PC-9 (cell line): ENCODE measurements at regions not wholly inside any gene's neighbourhood (a gene's known extent, or its start where the extent isn't known, plus 50 kb on each side); places are given as distances from the start of the nearest gene placed in this dataset.

Source experiments
- EZH2 ChIP-seq: fragments of 200-600 bp; sonication (generic); IDR thresholded peaks from 2 replicates; pipeline ENCODE4 v1.8.0; 2017; ENCODE audit warnings: antibody characterized with exemption, low read depth
- TF ChIP-seq, protein P1 (sequence below): fragments of 200-600 bp; sonication (generic); conservative IDR thresholded peaks from 2 replicates; pipeline ENCODE4 v1.6.1; 2017; ENCODE audit warnings: mixed run types, antibody characterized with exemption, mild to moderate bottlenecking, moderate library complexity

GRCh38 chr5:168064457-168064856, 227.0 kb upstream of the WWC1 start:
- TF ChIP-seq, protein P1, sequence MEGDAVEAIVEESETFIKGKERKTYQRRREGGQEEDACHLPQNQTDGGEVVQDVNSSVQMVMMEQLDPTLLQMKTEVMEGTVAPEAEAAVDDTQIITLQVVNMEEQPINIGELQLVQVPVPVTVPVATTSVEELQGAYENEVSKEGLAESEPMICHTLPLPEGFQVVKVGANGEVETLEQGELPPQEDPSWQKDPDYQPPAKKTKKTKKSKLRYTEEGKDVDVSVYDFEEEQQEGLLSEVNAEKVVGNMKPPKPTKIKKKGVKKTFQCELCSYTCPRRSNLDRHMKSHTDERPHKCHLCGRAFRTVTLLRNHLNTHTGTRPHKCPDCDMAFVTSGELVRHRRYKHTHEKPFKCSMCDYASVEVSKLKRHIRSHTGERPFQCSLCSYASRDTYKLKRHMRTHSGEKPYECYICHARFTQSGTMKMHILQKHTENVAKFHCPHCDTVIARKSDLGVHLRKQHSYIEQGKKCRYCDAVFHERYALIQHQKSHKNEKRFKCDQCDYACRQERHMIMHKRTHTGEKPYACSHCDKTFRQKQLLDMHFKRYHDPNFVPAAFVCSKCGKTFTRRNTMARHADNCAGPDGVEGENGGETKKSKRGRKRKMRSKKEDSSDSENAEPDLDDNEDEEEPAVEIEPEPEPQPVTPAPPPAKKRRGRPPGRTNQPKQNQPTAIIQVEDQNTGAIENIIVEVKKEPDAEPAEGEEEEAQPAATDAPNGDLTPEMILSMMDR: no peak
- TF ChIP-seq EZH2: no peak
